Breast epithelium (tissue), 3 donors: ENCODE measurements at regions not wholly inside any gene's neighbourhood (a gene's known extent, or its start where the extent isn't known, plus 50 kb on each side); places are given as distances from the start of the nearest gene placed in this dataset.

ENCODE experiments used
- POLR2A ChIP-seq: fragments of 450-650 bp; IDR thresholded peaks from one replicate; pipeline ENCODE4 v1.6.1; 2016; ENCODE audit warnings: antibody characterized with exemption, mild to moderate bottlenecking, moderate library complexity
- POLR2AphosphoS5 ChIP-seq, 3 donors: sonication (generic); formaldehyde crosslinking; IDR thresholded peaks; one replicate each; pipeline ENCODE4 v1.6.1; 2017; ENCODE audit warnings: antibody characterized with exemption in 3 of 3
- TF ChIP-seq, protein P1 (sequence below), 3 donors: fragments of 450-650 bp; IDR thresholded peaks; one replicate each; pipeline ENCODE4 v1.5.1; 2016 to 2017; ENCODE audit warnings: antibody characterized with exemption in 3 of 3, mild to moderate bottlenecking in 3 of 3, moderate library complexity in 3 of 3

DNA sequence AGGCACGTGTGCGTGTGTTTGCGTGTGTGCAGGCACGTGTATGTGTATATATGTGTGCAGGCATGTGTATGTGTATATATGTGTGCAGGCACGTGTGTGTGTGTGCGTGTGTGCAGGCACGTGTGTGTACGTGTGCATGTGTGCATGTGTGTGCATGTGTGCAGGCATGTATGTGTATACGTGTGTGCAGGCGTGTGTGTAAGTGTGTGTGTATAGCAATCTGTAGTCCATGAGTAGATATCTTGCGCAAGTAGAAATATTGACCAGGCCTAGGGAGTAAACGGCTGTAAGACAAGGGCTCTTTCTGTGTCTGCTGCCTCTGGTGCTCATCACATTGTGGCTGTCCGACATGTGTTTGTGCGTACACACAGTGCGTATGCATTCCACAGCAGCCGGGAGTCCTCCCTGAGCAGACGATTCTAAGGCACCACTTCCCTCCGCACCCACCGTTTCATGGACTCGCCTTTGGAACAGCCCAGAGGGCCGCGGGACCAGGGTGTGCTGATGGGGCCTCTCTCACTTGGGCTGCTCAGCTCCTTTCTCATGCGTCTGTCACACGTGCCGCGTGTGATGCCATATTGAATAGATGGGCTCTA, 167.6 kb downstream of the ERMARD start:
- TF ChIP-seq POLR2AphosphoS5 (IDR thresholded peaks at IDR 0.05), result no peak
- TF ChIP-seq, protein P1, sequence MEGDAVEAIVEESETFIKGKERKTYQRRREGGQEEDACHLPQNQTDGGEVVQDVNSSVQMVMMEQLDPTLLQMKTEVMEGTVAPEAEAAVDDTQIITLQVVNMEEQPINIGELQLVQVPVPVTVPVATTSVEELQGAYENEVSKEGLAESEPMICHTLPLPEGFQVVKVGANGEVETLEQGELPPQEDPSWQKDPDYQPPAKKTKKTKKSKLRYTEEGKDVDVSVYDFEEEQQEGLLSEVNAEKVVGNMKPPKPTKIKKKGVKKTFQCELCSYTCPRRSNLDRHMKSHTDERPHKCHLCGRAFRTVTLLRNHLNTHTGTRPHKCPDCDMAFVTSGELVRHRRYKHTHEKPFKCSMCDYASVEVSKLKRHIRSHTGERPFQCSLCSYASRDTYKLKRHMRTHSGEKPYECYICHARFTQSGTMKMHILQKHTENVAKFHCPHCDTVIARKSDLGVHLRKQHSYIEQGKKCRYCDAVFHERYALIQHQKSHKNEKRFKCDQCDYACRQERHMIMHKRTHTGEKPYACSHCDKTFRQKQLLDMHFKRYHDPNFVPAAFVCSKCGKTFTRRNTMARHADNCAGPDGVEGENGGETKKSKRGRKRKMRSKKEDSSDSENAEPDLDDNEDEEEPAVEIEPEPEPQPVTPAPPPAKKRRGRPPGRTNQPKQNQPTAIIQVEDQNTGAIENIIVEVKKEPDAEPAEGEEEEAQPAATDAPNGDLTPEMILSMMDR (IDR thresholded peaks at IDR 0.05), result no peak
- no peak for TF ChIP-seq POLR2A
